Mesendoderm (in vitro differentiated cells): ENCODE measurements at regions not wholly inside any gene's neighbourhood (a gene's known extent, or its start where the extent isn't known, plus 50 kb on each side); places are given as distances from the start of the nearest gene placed in this dataset.

Source experiments
- DNase-seq: peaks from one replicate; pipeline ENCODE4 v3.0.0; 2013
- H2AK5ac ChIP-seq: 2 replicates; pipeline ENCODE4 v1.6.1; 2013; ENCODE audit warnings: low read length, inconsistent platforms
- H2BK120ac ChIP-seq: 2 replicates; pipeline ENCODE4 v1.6.1; 2013; ENCODE audit warnings: low read depth, mild to moderate bottlenecking, low read length, moderate library complexity, mixed read lengths
- H2BK15ac ChIP-seq: replicated peaks from 2 replicates; pipeline ENCODE4 v1.6.1; 2013; ENCODE audit warnings: low read depth, mild to moderate bottlenecking, moderate library complexity
- H2BK5ac ChIP-seq: 2 replicates; pipeline ENCODE4 v1.6.1; 2013; ENCODE audit warnings: low read length, inconsistent platforms
- H3K18ac ChIP-seq: 2 replicates; pipeline ENCODE4 v1.6.1; 2013; ENCODE audit warnings: mild to moderate bottlenecking, low read length, mixed read lengths
- H3K23ac ChIP-seq: one replicate; pipeline ENCODE4 v1.6.1; 2013; ENCODE audit warnings: low read length
- H3K27ac ChIP-seq: 2 replicates; pipeline ENCODE4 v1.5.1; 2013; ENCODE audit warnings: low read depth, mild to moderate bottlenecking, inconsistent platforms, low read length, moderate library complexity
- H3K27me3 ChIP-seq: 2 replicates; pipeline ENCODE4 v1.6.1; 2013; ENCODE audit warnings: low read length, control low read depth, mild to moderate bottlenecking, inconsistent platforms; ENCODE audit not compliant: insufficient read depth, poor library complexity
- H3K36me3 ChIP-seq: 2 replicates; pipeline ENCODE4 v1.6.1; 2013; ENCODE audit warnings: low read length, inconsistent platforms; ENCODE audit not compliant: control insufficient read depth, insufficient read depth
- H3K4ac ChIP-seq: one replicate; pipeline ENCODE4 v1.6.1; 2013; ENCODE audit warnings: low read depth, mild to moderate bottlenecking, low read length, moderate library complexity
- H3K4me1 ChIP-seq: 2 replicates; pipeline ENCODE4 v1.6.1; 2013; ENCODE audit warnings: low read depth, low read length, inconsistent platforms; ENCODE audit not compliant: control insufficient read depth
- H3K4me2 ChIP-seq: 2 replicates; pipeline ENCODE4 v1.6.1; 2013; ENCODE audit warnings: low read length
- H3K4me3 ChIP-seq: 2 replicates; pipeline ENCODE4 v1.5.1; 2013; ENCODE audit warnings: mild to moderate bottlenecking, low read length
- H3K56ac ChIP-seq: one replicate; pipeline ENCODE4 v1.6.1; 2013; ENCODE audit warnings: low read length
- H3K79me1 ChIP-seq: 2 replicates; pipeline ENCODE4 v1.6.1; 2013; ENCODE audit warnings: low read length, inconsistent platforms
- H3K79me2 ChIP-seq: 2 replicates; pipeline ENCODE4 v1.6.1; 2013; ENCODE audit warnings: mild to moderate bottlenecking, low read length; ENCODE audit not compliant: control insufficient read depth, insufficient read depth
- H3K9ac ChIP-seq: 2 replicates; pipeline ENCODE4 v1.6.1; 2013; ENCODE audit warnings: low read length, inconsistent platforms
- H4K5ac ChIP-seq: one replicate; pipeline ENCODE4 v1.6.1; 2013; ENCODE audit warnings: low read length
- H4K8ac ChIP-seq: one replicate; pipeline ENCODE4 v1.6.1; 2013; ENCODE audit warnings: low read depth, mild to moderate bottlenecking, control low read depth, low read length, moderate library complexity
- WGBS: extraction: QIAGEN DNeasy Blood & Tissue Kit; methylation state at CpG from one replicate; pipeline ENCODE4 v1.1.7; 2013; ENCODE audit warnings: low lambda C conversion rate, missing lambda C conversion rate; ENCODE audit not compliant: insufficient coverage; ENCODE audit errors: extremely low coverage; 5-methylcytosine and 5-hydroxymethylcytosine counted together

DNA sequence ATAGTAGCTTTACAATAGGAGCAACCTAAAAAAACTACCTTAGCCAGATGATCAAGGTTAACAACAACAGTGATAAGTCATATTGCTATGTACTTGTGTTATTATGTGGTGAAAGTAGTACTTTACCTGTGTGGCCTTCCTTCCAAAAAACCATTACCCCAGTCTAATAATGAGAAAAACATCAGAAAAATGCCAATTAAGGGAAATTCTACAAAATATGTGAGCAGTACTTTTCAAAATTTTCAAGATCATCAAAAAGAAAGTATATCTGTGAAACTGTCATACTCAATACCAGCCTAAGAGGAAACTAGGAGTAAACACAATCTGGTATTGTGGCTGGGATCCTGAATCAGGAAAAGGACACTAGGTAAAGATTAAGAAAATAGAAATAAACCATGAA is 165.3 kb upstream of the PKP2 start:
- no peak for DNase-seq
- H3K4ac ChIP-seq: no peak overlapping the region
- no peak overlapping the region for H3K23ac ChIP-seq
- no peaks in the 10 kb centered on the region for H3K36me3 ChIP-seq
- no peak overlapping the region for H2BK120ac ChIP-seq
- H3K4me3 ChIP-seq: no peak overlapping the region
- no peak overlapping the region for H3K27ac ChIP-seq
- H4K8ac ChIP-seq: no peak overlapping the region
- H3K18ac ChIP-seq: no peak overlapping the region
- no peak overlapping the region for H4K5ac ChIP-seq
- no peak overlapping the region for H2AK5ac ChIP-seq
- no peak overlapping the region for H3K56ac ChIP-seq
- no peak overlapping the region for H2BK5ac ChIP-seq
- H2BK15ac ChIP-seq: no peak overlapping the region
- no peaks in the 10 kb centered on the region for H3K4me1 ChIP-seq
- H3K9ac ChIP-seq: no peak overlapping the region
- no peaks in the 10 kb centered on the region for H3K27me3 ChIP-seq
- no peaks in the 10 kb centered on the region for H3K79me2 ChIP-seq
- no peak overlapping the region for H3K4me2 ChIP-seq
- no peaks in the 10 kb centered on the region for H3K79me1 ChIP-seq

DNA sequence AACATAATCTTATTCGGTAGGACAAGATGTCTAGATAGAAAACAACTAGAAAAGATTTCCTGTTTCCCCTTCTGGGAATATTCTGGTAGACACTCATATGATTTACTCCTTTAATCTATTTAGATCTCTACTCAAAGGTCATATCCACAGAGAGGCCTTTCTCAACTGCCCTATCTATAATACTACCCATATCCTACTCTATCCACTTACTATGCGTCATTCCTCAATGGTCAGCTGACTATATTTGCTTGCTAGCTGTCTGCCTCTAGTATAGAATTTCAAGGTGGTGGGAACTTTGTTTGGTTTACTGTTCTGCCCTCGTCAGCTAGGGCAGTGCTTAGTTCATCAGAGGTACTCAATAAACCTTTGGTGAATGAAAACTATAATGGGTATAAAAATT is 157.8 kb upstream of the PKP2 start:
- Histone ChIP-seq H3K18ac (no peak overlapping the region), H2BK120ac (no peak overlapping the region), H3K36me3 (no peaks in the 10 kb centered on the region), H2BK5ac (no peak overlapping the region), H3K9ac (no peak overlapping the region), H2BK15ac (no peak overlapping the region), H4K8ac (no peak overlapping the region), H3K79me2 (no peaks in the 10 kb centered on the region), H3K56ac (no peak overlapping the region), H3K79me1 (no peaks in the 10 kb centered on the region), H3K4ac (no peak overlapping the region), H3K27ac (no peak overlapping the region), H3K4me1 (no peaks in the 10 kb centered on the region), H3K27me3 (no peaks in the 10 kb centered on the region), H3K4me2 (no peak overlapping the region), H3K4me3 (no peak overlapping the region), H3K23ac (no peak overlapping the region), H4K5ac (no peak overlapping the region), H2AK5ac (no peak overlapping the region)
- WGBS: no CpG with 5 or more reads among the region's 3 CpGs
- DNase-seq: no peak

DNA sequence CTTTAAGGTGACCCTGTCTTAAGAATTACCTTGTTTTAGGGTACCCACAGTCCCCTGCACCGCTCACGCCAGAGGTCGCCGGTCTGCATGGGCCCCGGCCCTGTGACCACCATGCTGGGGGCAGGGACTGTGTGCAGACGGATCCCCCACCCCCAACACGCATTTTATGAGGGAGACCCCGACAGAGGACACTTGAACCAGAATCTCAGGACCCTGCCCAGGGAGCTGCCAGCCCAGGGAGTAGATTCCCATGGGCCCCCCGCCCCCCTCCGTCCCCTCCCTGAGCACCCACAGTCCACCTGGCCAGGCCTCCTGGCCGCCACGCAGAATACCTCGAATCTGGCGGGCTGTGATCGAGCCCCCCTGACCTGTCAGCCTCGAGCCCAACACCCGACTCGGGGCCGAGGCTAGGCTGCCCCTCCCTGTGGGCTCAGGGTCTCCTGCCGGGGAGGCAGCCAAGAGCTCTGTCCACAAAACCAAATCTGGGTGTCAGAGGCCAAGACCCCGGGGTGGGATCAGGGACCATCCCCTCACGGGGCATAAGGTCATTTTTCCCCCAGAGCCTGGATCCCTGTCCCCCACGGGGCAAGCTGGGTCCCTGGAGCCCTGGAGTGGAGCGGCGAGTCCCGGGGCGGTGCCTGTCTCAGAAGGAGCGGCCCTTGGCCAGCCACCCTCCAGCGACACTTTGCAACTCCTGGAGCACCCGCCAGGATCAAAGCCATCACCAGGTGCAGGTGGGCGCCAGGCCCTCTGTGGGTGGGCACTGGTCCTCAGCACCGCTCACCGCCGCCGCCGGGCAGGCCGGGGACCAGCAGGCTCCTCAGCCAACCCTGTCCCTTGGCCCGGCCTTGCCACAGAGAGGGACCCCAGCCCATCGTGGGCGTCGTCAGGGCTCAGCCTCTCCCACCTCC is 155.8 kb upstream of the PKP2 start:
- Histone ChIP-seq H3K4me1 (no peaks in the 10 kb centered on the region), H3K23ac (no peak overlapping the region), H3K4me3 (no peak overlapping the region), H3K9ac (no peak overlapping the region), H2BK15ac (no peak overlapping the region), H2AK5ac (no peak overlapping the region), H3K79me1 (no peaks in the 10 kb centered on the region), H4K8ac (no peak overlapping the region), H3K4me2 (no peak overlapping the region), H3K4ac (no peak overlapping the region), H3K79me2 (no peaks in the 10 kb centered on the region), H3K27me3 (no peaks in the 10 kb centered on the region), H3K18ac (no peak overlapping the region), H3K56ac (no peak overlapping the region), H3K36me3 (no peaks in the 10 kb centered on the region), H2BK120ac (no peak overlapping the region), H4K5ac (no peak overlapping the region), H3K27ac (no peak overlapping the region), H2BK5ac (no peak overlapping the region)
- WGBS: no CpG with 5 or more reads among the region's 41 CpGs
- DNase-seq: no peak

DNA sequence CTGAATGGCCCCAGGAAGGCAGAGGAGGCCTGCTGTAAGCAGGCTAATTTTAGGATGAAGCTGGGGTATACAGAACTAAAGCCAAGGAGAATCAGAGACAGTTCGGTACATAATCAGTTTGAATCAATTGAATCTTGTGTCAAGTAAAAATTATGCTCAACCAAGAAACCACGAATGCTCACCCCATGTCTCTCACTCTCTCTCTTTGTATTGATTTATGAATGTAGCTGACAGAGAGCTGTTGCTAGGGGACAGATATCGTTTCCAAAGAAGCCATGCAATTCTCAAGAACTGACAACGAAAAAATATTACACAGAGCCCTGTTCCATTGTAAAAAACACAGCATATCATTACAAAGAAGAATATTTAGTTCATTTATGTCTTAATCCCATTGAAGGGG is 151.1 kb upstream of the PKP2 start:
- Histone ChIP-seq H3K56ac (no peak overlapping the region), H3K4me1 (no peaks in the 10 kb centered on the region), H4K8ac (no peak overlapping the region), H2BK15ac (no peak overlapping the region), H3K79me1 (no peaks in the 10 kb centered on the region), H3K23ac (no peak overlapping the region), H3K9ac (no peak overlapping the region), H2BK120ac (no peak overlapping the region), H4K5ac (no peak overlapping the region), H3K27me3 (no peaks in the 10 kb centered on the region), H2BK5ac (no peak overlapping the region), H3K4me3 (no peak overlapping the region), H3K79me2 (no peaks in the 10 kb centered on the region), H3K4me2 (no peak overlapping the region), H3K36me3 (no peaks in the 10 kb centered on the region), H3K18ac (no peak overlapping the region), H2AK5ac (no peak overlapping the region), H3K4ac (no peak overlapping the region), H3K27ac (no peak overlapping the region)
- no peak for DNase-seq
- WGBS: no CpG with 5 or more reads among the region's 4 CpGs

DNA sequence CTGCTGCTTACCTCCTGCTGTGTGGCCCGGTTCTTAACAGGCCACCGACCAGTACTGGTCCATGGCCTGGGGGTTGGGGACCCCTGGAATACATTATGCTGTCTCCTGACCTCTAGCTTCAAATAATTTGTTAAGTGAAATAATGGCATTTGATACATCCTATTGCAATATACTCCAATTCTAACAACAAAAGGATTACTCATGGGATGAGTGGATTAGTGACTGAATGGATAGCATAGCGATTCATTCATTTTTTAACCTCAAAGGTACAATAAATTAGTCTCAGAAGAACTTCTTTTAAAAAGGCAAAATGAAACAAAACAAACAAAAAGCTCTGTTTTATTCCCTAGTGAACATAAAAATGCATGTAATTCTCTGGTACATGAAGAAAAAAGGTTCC is 147.9 kb upstream of the PKP2 start:
- Histone ChIP-seq H3K79me1 (no peaks in the 10 kb centered on the region), H3K4me2 (no peak overlapping the region), H3K9ac (no peak overlapping the region), H2BK120ac (no peak overlapping the region), H3K4me3 (no peak overlapping the region), H2BK15ac (no peak overlapping the region), H3K79me2 (no peaks in the 10 kb centered on the region), H4K8ac (no peak overlapping the region), H4K5ac (no peak overlapping the region), H3K27me3 (no peaks in the 10 kb centered on the region), H3K23ac (no peak overlapping the region), H2BK5ac (no peak overlapping the region), H3K27ac (no peak overlapping the region), H3K56ac (no peak overlapping the region), H2AK5ac (no peak overlapping the region), H3K36me3 (no peaks in the 10 kb centered on the region), H3K18ac (no peak overlapping the region), H3K4me1 (no peaks in the 10 kb centered on the region), H3K4ac (no peak overlapping the region)
- no peak for DNase-seq
- WGBS: no CpG with 5 or more reads among the region's 3 CpGs

DNA sequence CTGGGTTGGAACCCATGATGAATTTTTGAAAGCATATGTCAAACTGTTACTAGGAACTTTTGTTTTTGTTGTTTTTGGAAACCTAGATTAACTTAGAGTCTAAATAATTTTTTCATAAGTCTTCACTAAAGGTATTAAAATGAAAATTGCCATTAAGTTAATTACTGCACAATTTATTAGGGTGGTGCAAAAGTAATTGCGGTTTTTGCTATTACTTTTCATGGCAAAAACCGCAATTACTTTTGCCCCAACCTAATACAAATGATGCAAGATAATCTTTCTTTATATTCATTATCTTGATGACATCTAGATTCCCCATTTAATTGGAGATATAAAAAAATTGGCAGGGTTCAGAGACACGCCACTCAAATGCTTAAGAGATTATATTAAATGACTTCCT is 145.0 kb upstream of the PKP2 start:
- Histone ChIP-seq H3K9ac (no peak overlapping the region), H3K79me1 (no peaks in the 10 kb centered on the region), H2AK5ac (no peak overlapping the region), H4K5ac (no peak overlapping the region), H2BK15ac (no peak overlapping the region), H3K23ac (no peak overlapping the region), H3K4me3 (no peak overlapping the region), H3K79me2 (no peaks in the 10 kb centered on the region), H3K56ac (no peak overlapping the region), H3K36me3 (no peaks in the 10 kb centered on the region), H3K4me2 (no peak overlapping the region), H2BK120ac (no peak overlapping the region), H3K27ac (no peak overlapping the region), H3K4ac (no peak overlapping the region), H3K4me1 (no peaks in the 10 kb centered on the region), H3K18ac (no peak overlapping the region), H4K8ac (no peak overlapping the region), H2BK5ac (no peak overlapping the region), H3K27me3 (no peaks in the 10 kb centered on the region)
- no CpG with 5 or more reads among the region's 3 CpGs for WGBS
- DNase-seq: no peak
